BLaER1 (cell line): ENCODE measurements at regions not wholly inside any gene's neighbourhood (a gene's known extent, or its start where the extent isn't known, plus 50 kb on each side); places are given as distances from the start of the nearest gene placed in this dataset.

Source experiments
- H3K27ac ChIP-seq: shearing (Covaris generic); formaldehyde crosslinking; 2 replicates; pipeline ENCODE4 v1.8.1; 2022
- H3K27me3 ChIP-seq: shearing (Covaris generic); formaldehyde crosslinking; 2 replicates; pipeline ENCODE4 v1.8.1; 2022
- H3K36me3 ChIP-seq: shearing (Covaris generic); formaldehyde crosslinking; 2 replicates; pipeline ENCODE4 v1.8.1; 2022
- H3K4me1 ChIP-seq: shearing (Covaris generic); formaldehyde crosslinking; 2 replicates; pipeline ENCODE4 v1.8.1; 2022
- H3K4me2 ChIP-seq: shearing (Covaris generic); formaldehyde crosslinking; 2 replicates; pipeline ENCODE4 v1.8.1; 2022
- H3K4me3 ChIP-seq: shearing (Covaris generic); formaldehyde crosslinking; 2 replicates; pipeline ENCODE4 v1.8.1; 2022
- H3K9ac ChIP-seq: shearing (Covaris generic); formaldehyde crosslinking; 2 replicates; pipeline ENCODE4 v1.8.1; 2022
- H3K9me3 ChIP-seq: shearing (Covaris generic); formaldehyde crosslinking; 2 replicates; pipeline ENCODE4 v1.8.1; 2022
- H4K20me1 ChIP-seq: shearing (Covaris generic); formaldehyde crosslinking; 2 replicates; pipeline ENCODE4 v1.8.1; 2022
- Cebpa-rat ChIP-seq: shearing (Covaris generic); IDR thresholded peaks from 2 replicates; pipeline ENCODE4 v1.8.1; 2022

- Histone ChIP-seq H4K20me1 (no peaks in the 10 kb centered on the region), H3K4me2 (no peak overlapping the region), H3K9me3 (no peaks in the 10 kb centered on the region), H3K4me1 (no peaks in the 10 kb centered on the region), H3K27ac (no peak overlapping the region), H3K36me3 (no peaks in the 10 kb centered on the region), H3K27me3 (no peaks in the 10 kb centered on the region), H3K4me3 (no peak overlapping the region), H3K9ac (no peak overlapping the region)
- TF ChIP-seq Cebpa-rat: no peak
Measured at GRCh38 chr11:27194976-27195375, 154.4 kb downstream of the BBOX1 start.

- Histone ChIP-seq H3K36me3 (no peaks in the 10 kb centered on the region), H3K4me1 (no peaks in the 10 kb centered on the region), H3K4me3 (no peak overlapping the region), H4K20me1 (no peaks in the 10 kb centered on the region), H3K27ac (no peak overlapping the region), H3K9ac (no peak overlapping the region), H3K9me3 (no peaks in the 10 kb centered on the region), H3K27me3 (no peaks in the 10 kb centered on the region), H3K4me2 (no peak overlapping the region)
- TF ChIP-seq Cebpa-rat: no peak
Measured at GRCh38 chr11:27193434-27194225, 153.0 kb downstream of the BBOX1 start.

GRCh38 chr11:27192184-27192583 is 151.6 kb downstream of the BBOX1 start:
- no peak for TF ChIP-seq Cebpa-rat
- H3K27ac ChIP-seq: no peak overlapping the region

GRCh38 chr11:27191639-27192038 is 151.0 kb downstream of the BBOX1 start:
- Histone ChIP-seq H3K27ac (no peak overlapping the region), H3K4me3 (no peak overlapping the region), H4K20me1 (no peaks in the 10 kb centered on the region), H3K27me3 (no peaks in the 10 kb centered on the region), H3K36me3 (no peaks in the 10 kb centered on the region), H3K9ac (no peak overlapping the region), H3K4me1 (no peaks in the 10 kb centered on the region), H3K4me2 (no peak overlapping the region), H3K9me3 (no peaks in the 10 kb centered on the region)
- no peak for TF ChIP-seq Cebpa-rat

More at GRCh38 chr11:27192184-27192583, 151.6 kb downstream of the BBOX1 start:
- no peaks in the 10 kb centered on the region for H3K36me3 ChIP-seq
- no peaks in the 10 kb centered on the region for H4K20me1 ChIP-seq
- no peaks in the 10 kb centered on the region for H3K4me1 ChIP-seq
- H3K4me2 ChIP-seq: no peak overlapping the region
- no peaks in the 10 kb centered on the region for H3K27me3 ChIP-seq
- no peak overlapping the region for H3K9ac ChIP-seq
- H3K4me3 ChIP-seq: no peak overlapping the region
- no peaks in the 10 kb centered on the region for H3K9me3 ChIP-seq

- H4K20me1 ChIP-seq: no peaks in the 10 kb centered on the region
- H3K4me3 ChIP-seq: no peak overlapping the region
- no peaks in the 10 kb centered on the region for H3K27me3 ChIP-seq
- no peaks in the 10 kb centered on the region for H3K9me3 ChIP-seq
- no peak overlapping the region for H3K9ac ChIP-seq
- TF ChIP-seq Cebpa-rat: no peak
- H3K4me1 ChIP-seq: no peaks in the 10 kb centered on the region
- H3K27ac ChIP-seq: no peak overlapping the region
- H3K4me2 ChIP-seq: no peak overlapping the region
- H3K36me3 ChIP-seq: no peaks in the 10 kb centered on the region
Measured at GRCh38 chr11:27188696-27189095, 148.1 kb downstream of the BBOX1 start.

- Histone ChIP-seq H3K4me2 (no peak overlapping the region), H3K4me1 (no peaks in the 10 kb centered on the region), H4K20me1 (no peaks in the 10 kb centered on the region), H3K27ac (no peak overlapping the region), H3K36me3 (no peaks in the 10 kb centered on the region), H3K27me3 (no peaks in the 10 kb centered on the region), H3K4me3 (no peak overlapping the region), H3K9ac (no peak overlapping the region), H3K9me3 (no peaks in the 10 kb centered on the region)
- no peak for TF ChIP-seq Cebpa-rat
Measured at GRCh38 chr11:27187848-27188621, 147.4 kb downstream of the BBOX1 start.

- H4K20me1 ChIP-seq: no peaks in the 10 kb centered on the region
- TF ChIP-seq Cebpa-rat: no peak
- no peaks in the 10 kb centered on the region for H3K36me3 ChIP-seq
- no peaks in the 10 kb centered on the region for H3K27me3 ChIP-seq
- H3K4me2 ChIP-seq: no peak overlapping the region
- H3K9ac ChIP-seq: no peak overlapping the region
- no peaks in the 10 kb centered on the region for H3K4me1 ChIP-seq
- H3K27ac ChIP-seq: no peak overlapping the region
- H3K4me3 ChIP-seq: no peak overlapping the region
- no peaks in the 10 kb centered on the region for H3K9me3 ChIP-seq
Measured at GRCh38 chr11:27187075-27187847, 146.6 kb downstream of the BBOX1 start.

GRCh38 chr11:27186580-27186979 is 146.0 kb downstream of the BBOX1 start:
- no peak overlapping the region for H3K9ac ChIP-seq
- no peaks in the 10 kb centered on the region for H3K36me3 ChIP-seq
- no peaks in the 10 kb centered on the region for H3K27me3 ChIP-seq
- no peaks in the 10 kb centered on the region for H3K9me3 ChIP-seq
- H3K4me3 ChIP-seq: no peak overlapping the region
- no peaks in the 10 kb centered on the region for H4K20me1 ChIP-seq
- TF ChIP-seq Cebpa-rat: no peak
- H3K27ac ChIP-seq: no peak overlapping the region
- no peak overlapping the region for H3K4me2 ChIP-seq
- H3K4me1 ChIP-seq: no peaks in the 10 kb centered on the region

GRCh38 chr11:27184458-27185312 is 144.1 kb downstream of the BBOX1 start:
- Histone ChIP-seq H3K9ac (no peak overlapping the region), H4K20me1 (no peaks in the 10 kb centered on the region), H3K27ac (no peak overlapping the region), H3K4me1 (no peaks in the 10 kb centered on the region), H3K4me2 (no peak overlapping the region), H3K9me3 (no peaks in the 10 kb centered on the region), H3K4me3 (no peak overlapping the region), H3K36me3 (no peaks in the 10 kb centered on the region), H3K27me3 (no peaks in the 10 kb centered on the region)
- TF ChIP-seq Cebpa-rat: no peak
